H54 (cell line): ENCODE measurements at regions not wholly inside any gene's neighbourhood (a gene's known extent, or its start where the extent isn't known, plus 50 kb on each side); places are given as distances from the start of the nearest gene placed in this dataset.
"Not testable (repeated sequence)": the region's sequence is repeated elsewhere in the genome, so short reads cannot be mapped to it uniquely, and the experiment has no call there.

Source experiments
- DNase-seq: peaks from one replicate; pipeline ENCODE4 v3.0.0; 2011; ENCODE audit warnings: low spot score, mixed read lengths; ENCODE audit not compliant: insufficient read length
- FAIRE-seq: peaks from 3 replicates; lab custom pipeline; 2011; peaks lifted over from hg19 to GRCh38; lab: Jason Lieb, UNC
- POLR2A ChIP-seq: IDR thresholded peaks from 2 replicates; pipeline ENCODE4 v1.6.1; 2011; ENCODE audit warnings: low read depth, mild to moderate bottlenecking, low read length

DNA sequence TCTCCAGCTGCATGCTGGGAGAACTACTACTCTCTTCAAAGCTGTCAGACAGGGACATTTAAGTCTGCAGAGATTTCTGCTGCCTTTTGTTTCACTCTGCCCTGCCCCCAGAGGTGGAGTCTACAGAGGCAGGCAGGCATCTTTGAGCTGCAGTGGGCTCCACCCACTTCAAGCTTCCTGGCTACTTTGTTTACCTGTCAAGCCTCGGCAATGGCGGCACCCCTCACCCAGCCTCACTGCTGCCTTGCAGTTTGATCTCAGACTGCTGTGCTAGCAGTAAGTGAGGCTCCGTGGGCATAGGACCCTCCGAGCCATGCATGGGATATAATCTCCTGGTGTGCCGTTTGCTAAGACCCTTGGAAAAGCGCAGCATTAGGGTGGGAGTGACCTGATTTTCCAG, 61.7 kb downstream of the DMRTA1 start:
- DNase-seq, FAIRE-seq: not testable (repeated sequence)

DNA sequence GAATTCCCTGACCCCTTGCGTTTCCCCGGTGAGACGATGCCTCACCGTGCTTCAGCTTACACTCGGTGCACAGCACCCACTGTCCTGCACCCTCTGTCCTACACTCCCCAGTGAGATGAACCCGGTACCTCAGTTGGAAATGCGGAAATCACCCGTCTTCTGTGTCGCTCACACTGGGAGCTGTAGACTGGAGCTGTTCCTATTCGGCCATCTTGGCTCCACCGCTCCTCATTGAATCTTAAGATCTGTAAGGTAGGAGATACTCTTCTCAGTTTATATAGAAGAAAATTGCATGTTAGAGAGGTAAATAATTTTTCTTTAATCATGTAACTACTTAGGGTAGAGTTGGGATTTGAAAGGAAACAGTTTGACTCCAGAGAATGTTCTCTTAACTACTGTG, 62.2 kb downstream of the DMRTA1 start:
- FAIRE-seq (no peak), DNase-seq (no peak)
- TF ChIP-seq POLR2A: no peak

GRCh38 chr9:22512495-22512894, 65.9 kb downstream of the DMRTA1 start:
- no peak for FAIRE-seq
- TF ChIP-seq POLR2A: no peak
- no peak for DNase-seq

DNA sequence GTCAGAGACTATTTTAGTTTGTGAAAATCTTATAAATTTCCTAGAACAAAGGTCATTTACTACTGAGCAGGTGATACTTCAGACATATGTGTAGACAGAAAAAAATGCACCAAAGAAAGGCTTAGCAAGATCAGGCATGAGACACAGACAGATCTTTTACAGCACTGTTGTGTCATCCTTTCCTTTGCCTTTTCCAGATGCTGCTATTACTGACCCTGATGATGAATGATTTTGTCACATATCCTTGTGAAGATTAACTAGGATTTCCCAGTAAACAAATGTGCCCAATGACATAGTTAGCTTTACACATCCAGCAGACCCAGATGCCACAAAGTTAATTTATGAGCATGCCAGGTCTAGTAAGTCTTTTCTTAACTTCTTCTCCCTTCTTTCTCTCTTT, 68.2 kb downstream of the DMRTA1 start:
- DNase-seq (no peak), FAIRE-seq (no peak)
- TF ChIP-seq POLR2A: no peak

GRCh38 chr9:22522206-22522740, 75.6 kb downstream of the DMRTA1 start:
- TF ChIP-seq POLR2A: no peak
- DNase-seq (no peak), FAIRE-seq (no peak)

DNA sequence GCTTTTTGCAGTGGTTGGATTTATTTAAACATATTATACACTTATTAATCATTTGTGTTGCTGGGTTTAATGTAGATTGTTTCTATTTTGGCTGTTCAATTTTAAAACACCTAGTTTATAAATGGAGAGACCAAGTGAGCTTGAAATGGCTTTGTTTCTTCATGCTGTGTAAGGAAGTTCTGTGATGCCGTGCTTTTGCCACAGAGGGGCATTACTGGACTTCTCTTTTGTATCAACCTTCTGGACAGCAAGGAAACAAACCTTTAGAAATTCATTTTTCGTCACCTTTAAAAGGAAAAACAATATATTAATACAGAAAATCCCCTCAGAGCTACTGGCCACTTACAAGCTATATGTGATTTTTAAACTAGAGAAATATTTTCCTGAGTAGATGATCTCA, 81.9 kb downstream of the DMRTA1 start:
- no peak for TF ChIP-seq POLR2A
- no peak for FAIRE-seq
- no peak for DNase-seq

DNA sequence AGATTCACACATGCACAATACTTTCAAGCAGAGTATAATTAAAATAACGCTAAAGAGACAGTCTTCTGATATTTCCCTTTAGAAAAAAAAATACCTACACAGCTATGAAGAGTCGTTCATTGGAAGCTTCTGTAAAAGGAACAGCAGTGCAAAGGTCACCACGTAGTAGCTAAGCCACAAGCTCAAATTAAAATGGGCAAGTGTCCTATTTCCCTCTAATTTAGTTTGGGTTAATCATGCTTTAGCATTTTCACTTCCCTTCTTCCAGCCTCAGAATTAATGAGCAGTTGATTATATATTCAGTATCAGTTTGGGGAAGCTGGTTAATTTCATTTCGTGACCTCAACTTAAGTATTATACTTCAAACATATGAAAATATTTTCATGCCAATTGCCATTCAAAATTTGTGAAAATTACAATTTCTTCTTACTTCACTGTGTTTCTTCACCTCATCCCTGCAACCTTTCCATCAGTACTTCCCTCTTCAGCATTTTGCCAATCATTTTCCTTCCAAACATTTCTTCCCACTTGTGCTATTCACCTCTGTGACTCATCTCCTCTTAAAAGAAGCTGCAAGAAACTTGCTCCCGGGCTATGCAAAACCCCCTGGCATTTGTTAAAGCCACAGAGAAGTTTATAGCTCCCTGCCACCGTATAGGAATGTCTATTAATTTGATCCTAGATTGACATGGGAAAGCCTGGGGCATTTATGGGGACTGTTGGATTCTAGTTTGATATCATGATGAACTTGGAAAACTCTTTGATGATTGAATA, 83.0 kb downstream of the DMRTA1 start:
- peak; percentile 4 for DNase-seq
- TF ChIP-seq POLR2A: no peak
- peak; percentile 27 for FAIRE-seq

GRCh38 chr9:22535780-22536179, 89.2 kb downstream of the DMRTA1 start:
- no peak for TF ChIP-seq POLR2A
- DNase-seq (no peak), FAIRE-seq (no peak)

GRCh38 chr9:22537721-22538120, 91.1 kb downstream of the DMRTA1 start:
- DNase-seq (no peak), FAIRE-seq (no peak)
- TF ChIP-seq POLR2A: no peak

DNA sequence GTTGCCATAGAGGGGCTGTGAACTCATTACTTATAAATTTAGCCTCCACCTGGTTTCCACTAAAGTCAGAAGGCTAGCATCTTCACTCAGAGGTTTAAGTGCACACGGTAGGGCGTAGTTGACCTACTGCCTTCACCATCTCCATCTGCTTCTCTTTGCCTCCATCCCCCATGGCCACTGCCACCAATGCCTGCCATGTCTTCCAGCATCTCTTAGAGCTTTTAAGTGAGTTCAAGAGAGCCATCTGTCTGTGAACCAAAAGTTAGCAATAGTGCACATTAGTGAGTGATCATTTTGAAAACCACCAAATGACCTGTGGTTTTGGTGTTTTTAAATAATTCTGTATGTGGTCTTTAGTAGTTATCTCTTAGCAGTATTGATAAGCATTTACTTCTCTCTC, 102.0 kb downstream of the DMRTA1 start:
- FAIRE-seq (no peak), DNase-seq (no peak)
- no peak for TF ChIP-seq POLR2A

DNA sequence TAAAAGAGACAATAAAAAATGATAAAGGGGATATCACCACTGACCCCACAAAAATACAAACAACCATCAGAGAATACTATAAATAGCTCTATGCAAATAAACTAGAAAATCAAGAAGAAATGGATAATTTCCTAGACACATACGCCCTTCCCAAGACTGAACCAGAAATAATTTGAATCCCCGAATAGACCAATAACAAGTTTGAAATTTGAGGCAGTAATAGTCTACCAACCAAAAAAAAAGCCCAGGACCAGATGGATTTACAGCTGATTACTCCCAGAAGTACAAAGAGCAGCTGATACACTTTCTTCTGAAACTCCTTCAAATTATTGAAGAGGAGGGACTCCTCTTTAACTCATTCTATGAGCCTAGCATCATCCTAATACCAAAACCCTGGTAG, 128.1 kb downstream of the DMRTA1 start:
- no peak for DNase-seq
- no peak for TF ChIP-seq POLR2A
- FAIRE-seq: no peak

DNA sequence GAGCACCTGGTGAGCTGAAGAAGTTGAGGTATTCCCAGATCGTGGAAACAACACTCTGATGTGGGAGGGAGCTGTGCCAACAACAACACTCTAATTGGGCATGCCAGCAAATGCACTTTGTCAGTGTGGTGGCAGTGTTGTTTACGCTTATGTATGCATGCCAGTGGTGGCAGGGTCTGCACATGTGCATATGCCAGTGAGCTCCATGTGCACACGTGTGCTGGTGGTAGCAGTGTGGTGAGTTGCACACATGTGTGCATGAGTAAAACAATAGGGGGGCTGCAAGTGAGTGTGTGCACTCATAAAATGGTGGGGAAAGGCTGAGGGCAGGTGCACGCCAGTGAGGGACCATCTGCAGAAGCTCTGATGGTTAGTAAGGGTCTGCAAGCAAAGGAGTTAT, 134.2 kb downstream of the DMRTA1 start:
- FAIRE-seq (no peak), DNase-seq (no peak)
- no peak for TF ChIP-seq POLR2A

DNA sequence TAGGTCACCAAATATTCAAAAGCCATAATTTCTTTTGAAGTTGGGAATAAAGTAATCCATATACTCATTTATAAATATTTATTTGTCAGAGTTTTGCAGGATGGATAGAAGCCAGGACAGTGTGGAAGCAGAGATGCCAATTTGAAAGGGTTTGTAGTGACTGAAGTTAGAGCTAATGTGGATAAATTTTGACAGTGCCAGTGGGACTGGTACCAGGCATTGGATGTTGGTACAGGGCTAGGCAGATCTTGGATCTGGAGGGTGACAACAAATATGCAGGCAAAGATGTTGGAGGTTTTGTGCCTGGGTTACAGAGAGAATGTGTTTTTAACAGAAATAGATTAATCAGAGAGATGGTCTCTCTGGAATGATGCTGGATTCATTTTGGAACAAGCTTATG, 135.6 kb downstream of the DMRTA1 start:
- DNase-seq (no peak), FAIRE-seq (no peak)
- no peak for TF ChIP-seq POLR2A

DNA sequence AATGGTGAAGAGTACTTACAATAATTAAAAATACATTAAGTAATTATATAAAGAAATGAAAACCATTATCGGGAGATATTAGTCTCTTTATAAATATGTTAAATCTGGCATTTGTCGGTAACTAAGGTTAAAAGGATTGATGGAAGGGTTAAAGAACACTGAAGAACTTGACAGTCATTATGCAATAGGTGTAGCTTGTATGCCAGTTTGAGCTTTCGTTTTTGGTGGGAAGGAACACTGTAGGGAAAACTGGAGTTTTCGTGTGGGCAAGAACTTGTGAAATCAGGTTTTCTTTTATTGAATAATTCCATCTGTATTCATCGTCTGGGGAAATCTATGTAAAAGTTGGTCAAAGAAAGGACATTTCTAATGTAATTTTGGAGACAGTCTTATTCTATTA, 142.3 kb downstream of the DMRTA1 start:
- no peak for FAIRE-seq
- TF ChIP-seq POLR2A: no peak
- no peak for DNase-seq

DNA sequence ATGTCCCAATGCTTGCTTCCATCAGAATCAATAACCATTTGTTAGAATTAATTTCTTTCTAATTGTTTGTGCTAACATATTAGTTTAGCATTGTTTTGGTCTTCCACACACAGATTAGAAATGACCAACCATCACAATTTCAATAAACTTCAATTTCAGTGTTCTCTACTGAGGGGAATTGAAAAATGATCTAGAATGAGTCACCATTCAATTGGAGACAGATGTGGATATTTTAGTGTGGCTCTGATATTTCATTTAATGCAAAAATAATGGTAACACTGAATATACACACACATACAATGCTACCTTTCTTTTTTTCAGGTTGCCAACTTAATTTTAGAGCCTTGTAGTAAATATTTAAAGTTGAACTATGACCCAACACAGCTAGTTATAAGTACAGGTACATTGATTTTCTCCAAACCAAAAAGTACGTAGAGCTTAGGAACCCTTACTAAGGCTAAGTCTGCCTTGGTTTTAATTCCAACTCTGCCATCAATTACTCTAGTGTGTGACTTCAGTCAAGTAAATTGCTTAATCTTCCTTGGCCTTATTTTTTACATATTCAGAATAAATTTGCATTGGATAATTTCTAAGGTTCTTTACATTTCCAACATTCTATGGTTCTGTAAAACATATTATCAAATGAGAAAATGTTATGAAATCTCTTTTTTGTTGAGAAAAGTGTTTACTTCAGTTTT, 143.9 kb downstream of the DMRTA1 start:
- no peak for TF ChIP-seq POLR2A
- FAIRE-seq (no peak), DNase-seq (no peak)

GRCh38 chr9:22595805-22596204, 149.2 kb downstream of the DMRTA1 start:
- TF ChIP-seq POLR2A: no peak
- FAIRE-seq (no peak), DNase-seq (no peak)
